GM12864 (cell line): ENCODE measurements at regions not wholly inside any gene's neighbourhood (a gene's known extent, or its start where the extent isn't known, plus 50 kb on each side); places are given as distances from the start of the nearest gene placed in this dataset.

Experiments used
- DNase-seq: peaks from one replicate; pipeline ENCODE4 v3.0.0-alpha.2; 2011; ENCODE audit warnings: low read depth
- H3K4me3 ChIP-seq: 2 replicates; pipeline ENCODE4 v1.5.1; 2011; ENCODE audit warnings: mild to moderate bottlenecking, low read depth, low read length, control low read depth
- CTCF ChIP-seq: IDR thresholded peaks from 2 replicates; pipeline ENCODE4 v1.5.1; 2011; ENCODE audit warnings: low read depth, mild to moderate bottlenecking, moderate library complexity, low read length, control low read depth, inconsistent platforms; ENCODE audit errors: missing control alignments

GRCh38 chr12:76197283-76197682 lies 112.8 kb upstream of the NAP1L1 start:
- DNase-seq: no peak
- no peak for TF ChIP-seq CTCF
- H3K4me3 ChIP-seq: no peak overlapping the region

DNA sequence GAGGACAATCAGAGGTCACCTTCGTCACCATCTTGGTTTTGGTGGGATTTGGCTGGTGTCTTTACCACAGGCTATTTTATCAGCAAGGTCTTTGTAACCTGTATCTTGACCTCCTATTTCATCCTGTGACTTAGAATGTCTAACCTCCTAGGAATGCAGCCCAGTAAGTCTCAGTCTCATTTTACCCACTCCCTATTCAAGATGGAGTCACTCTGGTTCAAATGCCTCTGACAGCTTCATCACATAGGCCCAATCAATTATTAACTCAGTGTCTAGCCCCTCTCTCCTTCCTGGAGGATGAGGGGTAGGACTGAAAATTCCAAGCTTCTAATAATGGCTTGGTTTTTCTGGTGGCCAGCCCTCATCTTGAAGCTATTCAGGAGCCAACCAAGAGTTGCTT lies 111.4 kb upstream of the NAP1L1 start:
- DNase-seq: no peak
- TF ChIP-seq CTCF: no peak
- H3K4me3 ChIP-seq: no peak overlapping the region

DNA sequence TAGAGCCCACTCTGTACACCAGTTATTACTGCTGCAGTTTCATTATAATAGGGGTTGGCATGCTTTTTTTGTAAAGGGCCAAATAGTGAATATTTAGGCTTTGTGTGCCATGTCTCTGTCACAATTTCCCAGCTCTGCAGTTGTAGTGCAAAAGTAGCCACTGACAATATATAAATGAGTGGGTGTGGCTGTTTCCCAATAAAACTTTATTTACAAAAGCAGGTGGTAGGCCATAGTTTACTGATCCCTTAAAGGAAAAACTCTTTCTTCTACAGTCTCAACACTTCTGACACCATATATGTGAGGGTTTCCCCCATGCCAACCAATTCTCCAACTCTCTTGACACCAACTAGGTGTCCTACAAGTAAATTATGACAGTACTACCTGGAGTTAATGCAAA lies 110.2 kb upstream of the NAP1L1 start:
- DNase-seq: no peak
- H3K4me3 ChIP-seq: no peak overlapping the region
- no peak for TF ChIP-seq CTCF

DNA sequence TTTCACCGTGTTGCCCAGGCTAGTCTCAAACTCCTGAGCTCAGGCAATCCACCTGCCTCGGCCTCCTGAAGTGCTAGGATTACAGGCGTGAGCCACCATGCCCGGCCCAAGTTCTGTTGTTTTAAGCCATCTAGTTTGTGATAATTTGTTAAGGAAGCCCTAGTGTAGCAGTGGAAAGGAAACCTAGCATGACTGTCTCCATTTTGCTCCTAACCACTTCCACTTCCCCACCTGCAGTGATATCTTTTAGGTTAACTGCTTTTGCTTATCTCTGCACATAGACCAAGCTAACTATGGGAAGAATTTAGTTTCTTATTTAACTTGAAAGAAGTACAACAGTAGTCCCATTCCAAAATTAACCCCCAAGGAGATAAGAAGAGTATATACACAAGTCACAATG lies 109.5 kb upstream of the NAP1L1 start:
- no peak for DNase-seq
- no peak overlapping the region for H3K4me3 ChIP-seq
- TF ChIP-seq CTCF: no peak

DNA sequence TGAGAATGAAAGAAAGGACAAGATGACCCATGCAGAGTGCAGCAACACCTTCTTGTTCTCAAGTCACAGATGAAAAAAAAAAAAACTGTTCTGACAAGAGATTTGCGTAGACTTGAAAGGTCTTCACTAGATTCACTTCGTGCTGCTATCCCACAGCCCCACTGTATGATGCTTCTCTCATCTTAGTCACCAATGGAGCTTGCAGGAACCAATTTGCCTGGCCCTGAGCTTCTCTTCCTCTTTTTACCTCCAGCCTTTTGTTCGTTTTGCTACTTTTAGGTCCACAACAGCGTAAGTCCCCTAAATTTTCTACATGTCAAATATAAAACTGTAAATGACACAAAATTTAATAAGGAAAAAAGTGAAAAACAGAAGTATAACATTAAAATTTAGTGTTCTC lies 107.9 kb upstream of the NAP1L1 start:
- no peak for TF ChIP-seq CTCF
- no peak for DNase-seq

DNA sequence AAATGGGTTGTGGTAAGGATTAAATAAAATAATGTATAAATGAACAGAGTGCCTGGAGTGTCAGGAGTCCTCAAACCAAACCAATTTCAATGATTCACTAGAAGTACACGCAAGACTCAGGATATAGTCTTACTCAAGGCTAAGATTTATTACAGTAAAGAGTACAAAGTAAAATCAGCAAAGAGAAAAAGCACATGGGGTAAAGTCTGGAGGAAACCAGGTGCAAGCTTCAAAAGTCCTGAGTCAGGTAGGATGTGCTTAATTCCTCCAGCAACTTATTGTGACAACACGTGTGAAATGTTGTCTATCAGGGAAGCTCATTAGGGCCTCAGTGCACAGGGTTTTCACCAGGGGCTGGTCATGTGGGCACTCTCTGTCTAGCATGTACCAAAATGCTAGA lies 105.8 kb upstream of the NAP1L1 start:
- H3K4me3 ChIP-seq: no peak overlapping the region
- DNase-seq: no peak
- no peak for TF ChIP-seq CTCF

More for the DNA sequence above, 107.9 kb upstream of the NAP1L1 start:
- no peak overlapping the region for H3K4me3 ChIP-seq

GRCh38 chr12:76189851-76190250 lies 105.4 kb upstream of the NAP1L1 start:
- no peak for DNase-seq
- no peak overlapping the region for H3K4me3 ChIP-seq
- TF ChIP-seq CTCF: no peak
